RWPE1 (cell line): ENCODE measurements at regions not wholly inside any gene's neighbourhood (a gene's known extent, or its start where the extent isn't known, plus 50 kb on each side); places are given as distances from the start of the nearest gene placed in this dataset.

Experiments
- CTCF ChIA-PET: fragments of 350-600 bp; sonication (Branson Sonifier 250); formaldehyde crosslinking; extraction: SDS; loops from one replicate; lab custom pipeline; 2021; lab: Yijun Ruan, JAX
- POLR2A ChIA-PET: fragments of 400-600 bp; formaldehyde crosslinking; extraction: SDS; loops from one replicate; lab custom pipeline; 2020; ENCODE audit warnings: antibody characterized with exemption; ENCODE audit not compliant: low non-redundant PET; lab: Yijun Ruan, JAX
- DNase-seq: peaks from one replicate; pipeline ENCODE4 v3.0.0; 2012; ENCODE audit warnings: low spot score
- H3K27ac ChIP-seq: fragments of 450-650 bp; 2 replicates; pipeline ENCODE4 v1.5.1; 2017
- CTCF ChIP-seq: fragments of 450-650 bp; conservative IDR thresholded peaks from 2 replicates; pipeline ENCODE4 v1.5.1; 2017; ENCODE audit warnings: low read depth, mild to moderate bottlenecking

GRCh38 chr3:194251007-194251406 is 100.1 kb downstream of the CPN2 start:
- ChIA-PET POLR2A (no interaction called here), CTCF (no interaction called here)
- DNase-seq, result no peak
- H3K27ac ChIP-seq, result no peak overlapping the region
- TF ChIP-seq CTCF, result no peak

GRCh38 chr3:194251461-194251860 is 99.7 kb downstream of the CPN2 start:
- ChIA-PET CTCF (no interaction called here), POLR2A (no interaction called here)
- no peak for TF ChIP-seq CTCF
- DNase-seq, result no peak
- H3K27ac ChIP-seq, result no peak overlapping the region

GRCh38 chr3:194251891-194252560 is 99.1 kb downstream of the CPN2 start:
- ChIA-PET CTCF (no interaction called here), POLR2A (no interaction called here)
- no peak for DNase-seq
- TF ChIP-seq CTCF, result no peak
- H3K27ac ChIP-seq, result no peak overlapping the region

GRCh38 chr3:194253270-194253669 is 97.9 kb downstream of the CPN2 start:
- ChIA-PET POLR2A (no interaction called here), CTCF (no interaction called here)
- no peak overlapping the region for H3K27ac ChIP-seq
- no peak for DNase-seq
- TF ChIP-seq CTCF, result no peak

GRCh38 chr3:194254040-194254439 is 97.1 kb downstream of the CPN2 start:
- ChIA-PET CTCF (no interaction called here), POLR2A (no interaction called here)
- DNase-seq, result no peak
- TF ChIP-seq CTCF, result no peak
- H3K27ac ChIP-seq, result no peak overlapping the region

- H3K27ac ChIP-seq, result no peak overlapping the region
- POLR2A ChIA-PET, result no interaction called here
- no peak for TF ChIP-seq CTCF
- DNase-seq, result no peak
- CTCF ChIA-PET, result interaction anchor here (0.6 kb wide), 1 partner anchor 60 kb away, joined by 3 read pairs; no protein-coding TSS in a partner anchor
Measured at GRCh38 chr3:194255252-194256039, 95.7 kb downstream of the CPN2 start.
